ENCODE measurements at regions not wholly inside any gene's neighbourhood (a gene's known extent, or its start where the extent isn't known, plus 50 kb on each side); places are given as distances from the start of the nearest gene placed in this dataset.

GRCh38 chr7:85275204-85275603, 88.3 kb upstream of the SEMA3D start:
- TF ChIP-seq ZNF274 (IDR thresholded peaks at IDR 0.05; ENCODE audit: low read depth, low read length) (no peak), YY1 (IDR thresholded peaks at IDR 0.05; ENCODE audit: extremely low read depth, insufficient replicate concordance, low read depth, low read length) (no peak), SIN3A (IDR thresholded peaks at IDR 0.05; ENCODE audit: low read depth) (no peak), CTCF (IDR thresholded peaks at IDR 0.05 in 2 of 3, conservative IDR thresholded peaks at IDR 0.05 in 1 of 3; ENCODE audit: borderline replicate concordance in 1 of 3, insufficient read depth in 1 of 3, low read depth in 2 of 3, low read length in 2 of 3) (no peak), RAD21 (IDR thresholded peaks at IDR 0.05; ENCODE audit: low read depth) (no peak), SP1 (IDR thresholded peaks at IDR 0.05; ENCODE audit: low read depth) (no peak), EZH2phosphoT487 (IDR thresholded peaks at IDR 0.05; ENCODE audit: borderline replicate concordance) (no peak), TCF7L2 (IDR thresholded peaks at IDR 0.05; ENCODE audit: borderline replicate concordance, extremely low read depth, insufficient read depth, insufficient read length) (no peak), POLR2AphosphoS5 (IDR thresholded peaks at IDR 0.05; ENCODE audit: low read depth, low read length) (no peak), ZFX (IDR thresholded peaks at IDR 0.05) (no peak), ATF3 (IDR thresholded peaks at IDR 0.05) (no peak), CEBPB (IDR thresholded peaks at IDR 0.05; ENCODE audit: low read depth) (no peak), FOSL1 (IDR thresholded peaks at IDR 0.05; ENCODE audit: low read depth) (no peak), EZH2 (IDR thresholded peaks at IDR 0.05) (no peak), SRF (IDR thresholded peaks at IDR 0.05; ENCODE audit: low read depth) (no peak), POLR2A (IDR thresholded peaks at IDR 0.05; ENCODE audit: borderline replicate concordance, extremely low read depth, insufficient read depth, insufficient read length) (no peak)
- H3K4me3 ChIP-seq (replicated peaks in 1 of 2; ENCODE audit: low read depth in 1 of 2, low read length in 2 of 2) = no peak overlapping the region
- H3K4me1 ChIP-seq (ENCODE audit: control insufficient read depth in 1 of 2, insufficient read depth in 2 of 2, low read length in 2 of 2) = no peaks in the 10 kb centered on the region
- H4K20me1 ChIP-seq (ENCODE audit: insufficient read depth) = no peaks in the 10 kb centered on the region
- ATAC-seq = no peak
- ChIA-PET POLR2A (no interaction called here), RAD21 (ENCODE audit: low non-redundant PET in 1 of 2, low total read pairs in 2 of 2, uncharacterized antibody in 2 of 2, unreplicated experiment in 2 of 2) (no interaction called here), CTCF (no interaction called here)
- H3K4me2 ChIP-seq (ENCODE audit: low read length) = no peak overlapping the region
- no peaks in the 10 kb centered on the region for H3K36me3 ChIP-seq (ENCODE audit: control insufficient read depth in 1 of 2, insufficient read depth in 2 of 2, low read length in 2 of 2)
- H3K9ac ChIP-seq (ENCODE audit: low read length) = no peak overlapping the region
- no TSS peak for BruUV-seq (replicated peaks)
- no peak overlapping the region for H3K27ac ChIP-seq (ENCODE audit: low read depth, low read length)
- no peak for DNase-seq (ENCODE audit: low read depth, low spot score)
- no peaks in the 10 kb centered on the region for H3K27me3 ChIP-seq (ENCODE audit: insufficient read depth, low read length)
- no peaks in the 10 kb centered on the region for H3K9me3 ChIP-seq (ENCODE audit: control insufficient read depth in 1 of 2, insufficient read depth in 1 of 2, low read depth in 1 of 2, low read length in 2 of 2)
- intact Hi-C loops (cut with micrococcal nuclease) = no loop called here
- no peaks in the 10 kb centered on the region for H3K9me2 ChIP-seq (ENCODE audit: insufficient read depth)
- H2AFZ ChIP-seq (ENCODE audit: low read depth, low read length, poor library complexity, severe bottlenecking) = no peak overlapping the region
- H3K79me2 ChIP-seq (ENCODE audit: insufficient read depth, low read length) = no peaks in the 10 kb centered on the region
